Hepatic stellate cell (primary cell): ENCODE measurements at regions not wholly inside any gene's neighbourhood (a gene's known extent, or its start where the extent isn't known, plus 50 kb on each side); places are given as distances from the start of the nearest gene placed in this dataset.

ENCODE experiments used
- DNase-seq: peaks from one replicate; pipeline ENCODE4 v3.0.0; 2011; ENCODE audit warnings: low spot score

DNA sequence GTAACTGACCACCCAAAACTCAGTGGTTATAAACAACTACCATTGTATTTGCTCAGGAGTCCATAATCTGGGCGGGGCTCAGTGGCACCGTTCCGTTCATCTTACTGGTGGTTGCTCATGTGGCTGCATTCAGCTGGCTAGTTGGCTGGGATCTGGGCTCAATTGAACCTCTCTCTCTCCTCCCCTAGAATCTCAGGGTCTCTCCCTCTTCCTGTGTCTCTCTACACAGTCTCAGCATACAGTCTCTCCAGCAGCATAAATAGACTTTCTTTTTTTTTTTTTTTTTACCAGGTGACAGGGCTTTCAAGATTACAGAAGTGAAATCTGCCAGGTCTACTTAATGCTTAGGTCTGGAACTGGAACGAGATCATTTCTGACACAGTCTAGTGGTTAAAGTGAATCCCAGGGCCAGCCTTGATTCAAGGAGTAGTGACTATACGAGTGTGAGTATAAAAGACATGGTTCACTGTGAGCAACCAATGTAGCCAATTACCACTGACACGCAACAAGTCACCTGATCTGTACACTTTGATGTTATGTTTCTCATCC, 193.7 kb upstream of the ESRRG start:
- no peak for DNase-seq

DNA sequence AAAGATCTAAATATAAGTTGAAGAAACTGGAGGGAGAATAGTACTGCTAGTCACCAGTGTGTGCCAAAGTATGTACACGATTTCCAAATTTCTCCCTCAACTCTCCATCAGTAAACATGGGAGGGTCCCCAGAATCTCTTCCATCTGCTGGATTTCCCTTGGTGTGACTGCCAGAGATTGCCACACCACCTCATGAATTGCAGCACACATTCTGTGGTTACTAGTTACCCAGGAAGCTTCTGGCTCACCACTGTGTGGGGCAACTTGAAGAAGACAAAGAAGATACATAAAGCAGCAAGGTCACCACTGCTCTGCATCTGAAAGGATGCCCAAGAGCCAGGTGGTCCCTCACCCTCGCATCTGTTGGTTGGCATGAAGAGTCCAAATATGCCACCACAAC, 191.7 kb upstream of the ESRRG start:
- no peak for DNase-seq

- no peak for DNase-seq
Measured at GRCh38 chr1:216913976-216914375, 190.7 kb upstream of the ESRRG start.

DNA sequence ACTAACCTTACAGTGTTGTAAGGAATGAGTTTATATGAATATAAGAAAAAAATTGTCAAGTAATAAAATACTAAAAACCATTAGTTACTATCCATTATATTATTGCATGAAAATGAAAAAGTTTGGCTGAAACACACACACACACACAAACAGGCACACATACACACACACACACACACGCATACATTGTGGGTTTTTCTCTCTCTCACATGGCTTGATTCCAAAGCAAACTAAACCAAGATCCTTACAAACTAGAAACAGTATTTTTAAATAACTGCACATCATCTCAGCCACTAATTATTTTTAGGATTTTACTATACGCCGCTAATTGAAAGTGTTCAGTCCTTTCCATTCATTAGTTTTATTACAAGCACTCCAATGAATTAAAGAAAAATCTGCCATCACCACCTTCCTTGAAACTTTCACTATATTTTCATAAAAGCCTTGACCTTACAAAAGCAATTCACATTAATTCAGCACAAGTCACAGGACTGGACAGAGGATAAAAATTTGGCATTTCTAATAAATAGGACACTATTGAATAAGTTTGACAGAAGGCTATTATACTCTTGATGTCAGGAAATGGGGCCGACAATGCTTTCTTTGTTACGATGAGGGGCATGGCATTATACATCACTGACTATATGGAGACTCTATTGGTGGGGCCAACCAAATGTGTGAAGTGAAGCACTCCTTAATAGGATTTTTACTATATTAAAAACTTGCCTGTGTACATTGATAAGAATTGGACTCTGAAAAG, 187.0 kb upstream of the ESRRG start:
- DNase-seq, result no peak

DNA sequence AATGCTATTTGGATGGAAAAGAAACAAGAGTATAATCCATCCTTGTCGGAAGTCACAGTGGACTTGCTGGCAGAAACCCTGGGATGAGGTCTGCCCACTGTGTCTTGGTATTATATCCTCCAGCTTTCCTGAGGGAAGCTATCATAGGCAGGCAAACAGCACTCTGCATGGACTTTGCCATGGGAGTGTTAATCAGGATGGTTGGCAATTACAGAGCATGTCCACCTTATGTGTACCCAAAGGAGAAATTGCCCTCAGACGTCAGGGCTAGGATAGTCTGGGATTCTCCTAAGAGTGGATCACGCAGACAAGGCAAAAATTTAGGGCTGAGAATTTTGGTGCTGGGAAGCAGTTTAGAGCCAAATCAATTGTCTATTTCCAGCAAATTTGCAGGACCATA, 184.9 kb upstream of the ESRRG start:
- no peak for DNase-seq

DNA sequence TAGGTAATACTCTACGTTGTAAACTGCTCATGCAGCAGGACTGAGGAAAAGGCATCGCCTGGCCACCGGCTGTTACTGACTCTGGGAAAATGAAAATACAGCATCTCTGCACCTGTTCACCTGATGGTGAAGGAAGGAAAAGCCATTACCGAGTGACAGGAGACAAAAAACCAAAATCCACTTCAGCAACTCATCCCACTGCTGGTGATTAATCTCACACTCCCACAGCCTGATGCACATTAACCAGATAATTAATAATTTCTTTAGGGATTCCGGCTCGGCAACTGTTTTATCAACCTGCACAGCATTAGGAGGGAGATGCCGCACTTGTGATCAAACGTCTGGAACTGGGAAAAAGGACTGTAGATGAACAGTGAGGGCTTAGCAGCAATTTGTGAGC, 183.9 kb upstream of the ESRRG start:
- no peak for DNase-seq

- DNase-seq, result no peak
Measured at GRCh38 chr1:216905781-216906180, 182.6 kb upstream of the ESRRG start.

DNA sequence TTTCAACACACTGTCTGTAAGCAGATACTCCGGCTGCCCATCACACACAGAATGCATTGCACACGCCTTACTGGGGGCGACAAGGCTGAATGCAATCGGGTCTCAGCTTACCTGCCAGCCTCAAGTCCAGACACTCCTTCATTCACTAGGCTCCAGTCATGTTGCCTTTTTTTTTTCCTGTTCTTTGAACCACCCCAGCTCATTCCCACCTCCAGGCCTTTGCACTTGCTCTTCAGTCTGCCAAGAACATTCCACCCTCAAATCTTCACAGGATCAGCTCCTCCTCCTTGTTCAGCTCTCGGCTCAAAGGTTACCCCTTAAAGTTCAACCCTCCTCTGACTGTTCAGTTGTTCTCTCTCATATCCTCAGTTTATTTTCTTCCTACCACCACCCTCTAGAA, 181.9 kb upstream of the ESRRG start:
- DNase-seq, result no peak

DNA sequence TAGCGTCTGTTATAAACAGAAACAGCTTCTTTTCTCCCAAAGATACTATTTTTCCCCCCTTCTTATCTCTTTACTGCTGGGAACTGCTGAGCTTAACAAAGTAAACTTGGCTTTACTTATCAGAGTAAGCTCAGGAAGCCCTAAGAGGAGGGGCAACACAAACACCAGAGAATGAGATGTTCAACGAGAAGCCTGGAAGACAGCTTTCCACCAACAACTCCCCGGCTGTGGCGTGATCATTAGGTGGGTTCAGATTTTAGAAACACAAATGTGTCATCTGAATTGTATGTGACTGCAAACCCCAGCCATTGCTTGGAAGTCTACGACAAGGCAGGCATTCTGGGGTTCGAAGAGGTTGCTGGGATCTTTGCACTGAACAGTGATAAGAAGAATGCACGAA, 181.2 kb upstream of the ESRRG start:
- no peak for DNase-seq

- DNase-seq, result peak; percentile 5
Measured at GRCh38 chr1:216903382-216903740, 180.1 kb upstream of the ESRRG start.

- no peak for DNase-seq
Measured at GRCh38 chr1:216902669-216903381, 179.6 kb upstream of the ESRRG start.

- DNase-seq, result no peak
Measured at GRCh38 chr1:216900116-216900620, 176.9 kb upstream of the ESRRG start.

- no peak for DNase-seq
Measured at GRCh38 chr1:216898801-216899200, 175.6 kb upstream of the ESRRG start.

DNA sequence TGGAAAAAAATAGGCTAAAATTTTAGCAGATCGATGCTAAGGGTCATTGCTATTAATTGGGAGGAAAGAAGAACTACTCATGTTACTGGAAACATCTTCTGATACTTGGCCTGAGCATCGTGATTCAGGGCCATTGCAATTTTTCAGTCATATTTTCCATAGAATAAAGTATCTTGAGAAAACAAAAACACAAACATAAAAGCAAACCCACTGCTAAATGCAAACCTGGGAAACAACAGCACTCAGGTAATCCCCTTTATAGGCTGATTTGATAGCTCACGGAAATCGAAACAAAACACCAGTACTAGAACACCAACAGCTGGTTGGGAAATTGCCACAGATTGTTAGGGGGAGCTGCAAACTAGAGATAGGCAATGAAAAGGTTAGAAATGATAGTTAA, 172.9 kb upstream of the ESRRG start:
- no peak for DNase-seq

DNA sequence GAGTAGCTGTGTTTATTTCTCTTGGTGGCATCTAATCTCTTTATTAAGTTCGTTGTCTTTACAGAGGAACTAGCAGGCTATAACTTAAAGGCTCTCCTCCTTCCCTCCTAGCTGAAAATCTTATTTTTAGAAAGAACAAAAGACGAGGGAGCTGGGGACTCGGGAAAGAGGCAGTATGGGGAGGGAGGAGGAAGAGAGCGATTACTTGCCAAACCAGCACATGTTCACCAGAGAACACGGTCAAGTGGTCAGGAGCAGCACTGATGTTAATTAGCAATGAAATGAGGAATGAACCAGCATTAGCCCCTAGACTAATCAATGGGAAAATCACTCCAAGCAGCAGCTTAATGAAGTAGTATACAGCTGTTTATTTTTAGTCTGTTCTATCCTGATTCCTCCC, 171.3 kb upstream of the ESRRG start:
- DNase-seq, result no peak

DNA sequence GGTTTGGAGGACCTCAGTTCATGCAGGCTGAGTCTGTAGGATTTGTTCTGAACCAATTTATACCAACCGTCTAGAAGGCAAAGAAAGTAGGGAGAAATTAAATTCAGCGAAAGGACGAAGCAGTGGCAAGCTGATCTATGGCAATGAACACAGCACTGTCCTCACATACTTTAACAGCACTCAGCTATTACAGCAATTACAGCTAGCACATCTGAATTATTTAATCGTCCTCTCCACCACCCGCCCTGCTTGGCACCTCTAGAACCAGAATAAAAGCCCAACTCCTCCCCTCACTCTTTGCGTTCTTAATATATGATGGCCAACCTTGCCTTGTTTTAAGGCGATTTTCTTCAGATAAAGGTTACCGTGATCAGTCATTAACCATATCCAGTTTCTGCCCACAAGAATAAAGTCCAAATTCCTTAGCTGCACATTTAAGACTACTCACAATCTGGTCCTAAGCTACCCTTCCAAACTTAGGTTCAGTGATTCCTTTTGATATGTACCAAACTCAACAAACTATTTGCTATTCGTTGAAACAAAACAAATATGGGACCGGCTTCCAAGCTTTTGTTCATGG, 169.4 kb upstream of the ESRRG start:
- DNase-seq, result no peak

GRCh38 chr1:216890871-216891270, 167.6 kb upstream of the ESRRG start:
- no peak for DNase-seq

DNA sequence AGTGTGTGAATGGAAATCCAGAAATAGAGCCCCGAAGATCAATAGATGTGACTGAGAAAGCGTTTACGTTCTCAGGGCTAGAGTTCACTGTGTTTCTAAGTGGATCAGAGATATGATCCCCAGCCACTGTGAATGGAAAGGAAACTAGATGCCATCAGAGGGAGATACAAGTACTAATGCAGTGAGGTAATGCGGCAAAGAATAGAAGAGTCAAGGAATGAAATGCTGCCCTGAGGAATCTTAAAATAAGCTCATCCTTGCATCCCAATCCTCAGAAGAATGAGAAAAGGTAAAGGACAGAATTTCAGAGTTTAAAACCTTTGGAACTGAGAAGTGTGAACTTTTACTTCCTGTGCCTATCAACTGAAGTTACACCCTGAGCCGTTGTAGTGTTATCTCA, 165.5 kb upstream of the ESRRG start:
- no peak for DNase-seq

DNA sequence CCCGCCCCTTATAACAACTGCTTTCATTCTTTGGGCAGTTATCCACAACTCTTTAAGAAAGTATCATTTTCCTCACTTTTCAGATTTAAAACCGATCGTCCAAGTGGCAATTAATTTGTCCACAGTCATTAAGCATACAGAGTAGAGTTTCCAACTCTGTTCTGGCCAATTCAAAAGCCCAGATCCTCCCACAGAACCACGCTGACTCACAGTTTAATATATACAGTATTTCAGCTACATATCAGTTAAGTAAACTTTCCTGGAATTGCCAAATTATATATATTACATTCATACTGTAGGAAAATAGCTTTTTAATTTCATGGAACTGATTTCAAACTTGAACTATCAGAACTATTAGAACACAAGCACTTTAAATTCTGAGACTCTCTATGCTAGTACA, 163.8 kb upstream of the ESRRG start:
- no peak for DNase-seq

DNA sequence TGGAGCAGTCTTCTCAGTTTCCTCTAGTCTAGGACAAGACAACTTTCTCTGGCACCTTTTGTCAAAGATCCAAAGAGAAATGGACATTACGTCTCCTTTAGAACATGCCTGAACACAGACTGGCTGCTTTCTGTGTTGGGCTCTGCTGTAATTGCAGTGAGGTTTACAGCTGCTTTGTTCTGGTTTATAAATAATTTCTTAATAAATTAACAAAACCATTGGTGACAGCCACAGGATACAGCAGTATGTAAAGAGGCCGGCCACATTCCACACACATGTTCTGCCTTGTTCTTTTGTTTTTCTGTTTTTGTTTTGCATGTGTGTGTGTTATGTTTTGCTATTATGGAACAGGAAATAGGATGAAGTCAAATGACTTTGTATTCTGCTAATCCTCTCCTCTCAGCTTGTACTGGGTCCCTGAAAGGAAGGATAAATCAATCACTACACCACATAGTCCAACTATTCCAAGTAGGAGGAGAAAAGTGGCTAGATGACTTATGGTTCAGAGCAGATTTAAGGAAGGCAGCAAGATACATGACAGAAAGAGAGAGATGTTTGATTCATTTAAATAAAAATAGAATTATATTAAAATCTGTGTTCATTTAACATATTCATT, 161.5 kb upstream of the ESRRG start:
- no peak for DNase-seq

DNA sequence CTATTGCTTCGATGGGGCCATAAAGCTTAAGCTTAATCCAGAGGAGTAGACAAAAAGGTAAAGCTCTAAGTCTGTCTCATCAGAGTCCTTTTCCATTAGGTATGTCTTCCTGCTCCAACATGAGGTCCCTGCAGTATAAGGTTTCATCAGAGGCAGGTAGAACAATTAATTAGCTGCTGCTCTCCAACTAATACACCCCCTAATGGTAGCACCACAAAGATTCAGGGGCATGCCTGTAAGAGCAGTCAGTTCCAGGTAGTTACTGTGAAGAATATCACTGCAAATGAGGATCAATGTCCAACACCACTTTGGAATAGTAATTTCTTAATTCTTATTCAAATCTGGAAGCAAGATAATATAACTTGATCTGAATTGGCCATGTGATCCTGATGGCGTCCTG, 160.3 kb upstream of the ESRRG start:
- no peak for DNase-seq

GRCh38 chr1:216881695-216882094, 158.5 kb upstream of the ESRRG start:
- DNase-seq, result no peak

DNA sequence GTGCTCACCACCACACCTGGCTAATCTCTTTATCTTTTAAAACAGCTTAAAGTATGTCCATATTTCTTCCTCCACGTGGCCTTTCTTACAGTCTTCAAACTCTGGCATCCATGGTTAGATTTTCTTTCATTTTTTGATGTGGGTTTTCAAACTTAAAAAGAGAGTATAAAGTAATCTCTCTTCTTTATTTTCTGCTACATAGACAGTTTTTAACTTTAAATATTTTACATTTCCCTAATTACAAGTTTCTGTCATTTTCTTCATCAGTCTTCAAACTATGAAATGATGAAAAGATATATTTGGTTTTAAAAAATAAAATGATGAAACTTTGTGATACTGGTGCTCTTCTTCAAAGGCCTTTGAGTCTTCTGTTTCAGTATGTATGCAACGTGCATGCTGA, 143.5 kb upstream of the ESRRG start:
- DNase-seq, result no peak
